H1 (cell line): ENCODE measurements at regions not wholly inside any gene's neighbourhood (a gene's known extent, or its start where the extent isn't known, plus 50 kb on each side); places are given as distances from the start of the nearest gene placed in this dataset.

ENCODE experiments used
- CTCF ChIA-PET: fragments of 300-600 bp; sonication (Branson Sonifier 250); formaldehyde crosslinking; loops from one replicate; lab custom pipeline; 2021; ENCODE audit not compliant: partially characterized antibody; lab: Charles Lee
- POLR2A ChIA-PET: fragments of 300-600 bp; sonication (Branson Sonifier 250); formaldehyde crosslinking; loops from one replicate; lab custom pipeline; 2021; ENCODE audit warnings: inconsistent platforms; ENCODE audit not compliant: partially characterized antibody; lab: Charles Lee
- DNase-seq, 2 experiments: peaks; one replicate each; pipeline versions ENCODE4 v3.0.0 to v3.0.0-alpha.2; 2010 to 2022; ENCODE audit warnings: low spot score in 2 of 2, low read depth in 1 of 2, mixed read lengths in 1 of 2
- FAIRE-seq: peaks from 2 replicates; lab custom pipeline; 2011; peaks lifted over from hg19 to GRCh38; lab: Jason Lieb, UNC
- H2AFZ ChIP-seq: 2 replicates; pipeline ENCODE4 v1.8.1; 2012; ENCODE audit warnings: low read length, inconsistent platforms
- H2AK5ac ChIP-seq: 2 replicates; pipeline ENCODE4 v1.6.1; 2013; ENCODE audit warnings: low read depth, low read length
- H2BK120ac ChIP-seq: replicated peaks from 2 replicates; pipeline ENCODE3; 2013; ENCODE audit warnings: low read depth, low read length, inconsistent platforms
- H2BK12ac ChIP-seq: 2 replicates; pipeline ENCODE4 v1.6.1; 2013; ENCODE audit warnings: low read depth, low read length
- H2BK15ac ChIP-seq: 2 replicates; pipeline ENCODE4 v1.6.1; 2013; ENCODE audit warnings: low read length
- H2BK20ac ChIP-seq: 2 replicates; pipeline ENCODE4 v1.6.1; 2013; ENCODE audit warnings: low read length
- H2BK5ac ChIP-seq: 2 replicates; pipeline ENCODE4 v1.6.1; 2013; ENCODE audit warnings: low read depth, low read length
- H3K14ac ChIP-seq: 2 replicates; pipeline ENCODE4 v1.6.1; 2013; ENCODE audit warnings: inconsistent platforms; ENCODE audit not compliant: insufficient read length
- H3K18ac ChIP-seq: 2 replicates; pipeline ENCODE4 v1.6.1; 2013; ENCODE audit warnings: low read length; ENCODE audit errors: extremely low read depth
- H3K23ac ChIP-seq: 2 replicates; pipeline ENCODE4 v1.6.1; 2013; ENCODE audit warnings: inconsistent platforms; ENCODE audit not compliant: insufficient read length
- H3K23me2 ChIP-seq: 2 replicates; pipeline ENCODE4 v1.6.1; 2013; ENCODE audit warnings: low read depth, low read length
- H3K27ac ChIP-seq: 2 replicates; pipeline ENCODE4 v1.6.1; 2011; ENCODE audit warnings: low read depth, low read length, inconsistent platforms
- H3K27me3 ChIP-seq, 4 experiments: replicated peaks in 1 of 4; 1 replicate in 1 of 4; 2 replicates in 3 of 4; pipeline versions ENCODE4 v1.6.1 to v1.8.1; 2011 to 2013; ENCODE audit warnings: low read length in 3 of 4, mild to moderate bottlenecking in 3 of 4, inconsistent platforms in 2 of 4, mixed read lengths in 2 of 4, moderate library complexity in 1 of 4; ENCODE audit not compliant: control insufficient read depth in 3 of 4, insufficient read depth in 3 of 4; ENCODE audit errors: extremely low read depth in 1 of 4
- H3K36me3 ChIP-seq, 4 experiments: 2 replicates each; pipeline versions ENCODE4 v1.6.1 to v1.8.1; 2011 to 2013; ENCODE audit warnings: mild to moderate bottlenecking in 4 of 4, low read length in 3 of 4, moderate library complexity in 2 of 4, control low read depth in 1 of 4, inconsistent platforms in 1 of 4; ENCODE audit not compliant: insufficient read depth in 4 of 4, control insufficient read depth in 2 of 4
- H3K4ac ChIP-seq: replicated peaks from 2 replicates; pipeline ENCODE3; 2013; ENCODE audit warnings: low read length, low read depth, mixed read lengths, inconsistent platforms; ENCODE audit not compliant: insufficient read length
- H3K4me1 ChIP-seq, 4 experiments: replicated peaks in 1 of 4; 1 replicate in 1 of 4; 2 replicates in 3 of 4; pipeline versions ENCODE4 v1.6.1 to v1.8.1; 2011 to 2013; ENCODE audit warnings: low read length in 3 of 4, inconsistent platforms in 2 of 4, mixed read lengths in 1 of 4; ENCODE audit not compliant: insufficient read depth in 4 of 4, control insufficient read depth in 3 of 4
- H3K4me2 ChIP-seq, 2 experiments: 2 replicates each; pipeline versions ENCODE4 v1.6.1 to v1.8.1; 2011 to 2013; ENCODE audit warnings: low read depth in 2 of 2, low read length in 2 of 2, control low read depth in 1 of 2, inconsistent platforms in 1 of 2, mild to moderate bottlenecking in 1 of 2; ENCODE audit not compliant: insufficient read depth in 1 of 2
- H3K4me3 ChIP-seq, 4 experiments: fragments of 200-600, 300-600 bp in 1 of 4; sonication (generic), shearing (Covaris generic), sonication (Bioruptor Twin) in 1 of 4; 2 replicates each; pipeline versions ENCODE4 v1.5.1 to v1.8.1; 2011 to 2016; ENCODE audit warnings: low read length in 4 of 4, low read depth in 3 of 4, control low read depth in 2 of 4, inconsistent platforms in 2 of 4, mild to moderate bottlenecking in 2 of 4, mixed read lengths in 1 of 4, moderate library complexity in 1 of 4; ENCODE audit not compliant: insufficient read depth in 2 of 4; ENCODE audit errors: extremely low read depth in 1 of 4
- H3K56ac ChIP-seq: replicated peaks from 2 replicates; pipeline ENCODE3; 2013; ENCODE audit warnings: low read depth, mild to moderate bottlenecking, mixed read lengths, low read length, inconsistent platforms; ENCODE audit not compliant: insufficient read length
- H3K79me1 ChIP-seq: 2 replicates; pipeline ENCODE4 v1.6.1; 2013; ENCODE audit warnings: low read depth, low read length, control low read depth
- H3K79me2 ChIP-seq, 2 experiments: 2 replicates each; pipeline versions ENCODE4 v1.6.1 to v1.8.1; 2012 to 2013; ENCODE audit warnings: low read length in 2 of 2, mild to moderate bottlenecking in 2 of 2, inconsistent platforms in 1 of 2; ENCODE audit not compliant: insufficient read depth in 2 of 2, control insufficient read depth in 1 of 2
- H3K9ac ChIP-seq, 4 experiments: replicated peaks in 1 of 4; 1 replicate in 1 of 4; 2 replicates in 3 of 4; pipeline versions ENCODE4 v1.6.1 to v1.8.1; 2011 to 2013; ENCODE audit warnings: low read depth in 3 of 4, low read length in 3 of 4, control low read depth in 2 of 4, mild to moderate bottlenecking in 2 of 4, moderate library complexity in 2 of 4, inconsistent platforms in 1 of 4; ENCODE audit errors: extremely low read depth in 1 of 4
- H3K9me3 ChIP-seq, 2 experiments: 2 replicates each; pipeline versions ENCODE4 v1.6.1 to v1.8.1; 2012 to 2013; ENCODE audit warnings: mild to moderate bottlenecking in 2 of 2, moderate library complexity in 2 of 2, control low read depth in 1 of 2, inconsistent platforms in 1 of 2, low read depth in 1 of 2, low read length in 1 of 2, mixed read lengths in 1 of 2; ENCODE audit not compliant: insufficient read depth in 2 of 2
- H4K20me1 ChIP-seq, 2 experiments: replicated peaks in 1 of 2; 2 replicates each; pipeline versions ENCODE3 to v1.8.1; 2011 to 2013; ENCODE audit warnings: inconsistent platforms in 2 of 2, low read length in 2 of 2, mild to moderate bottlenecking in 1 of 2; ENCODE audit not compliant: insufficient read depth in 2 of 2, control insufficient read depth in 1 of 2
- H4K5ac ChIP-seq: 2 replicates; pipeline ENCODE4 v1.6.1; 2013; ENCODE audit warnings: low read length, low read depth, mixed read lengths, inconsistent platforms; ENCODE audit not compliant: insufficient read length
- H4K8ac ChIP-seq: 2 replicates; pipeline ENCODE4 v1.8.0; 2013; ENCODE audit warnings: mild to moderate bottlenecking, moderate library complexity, low read length, inconsistent platforms; ENCODE audit not compliant: insufficient read depth; ENCODE audit errors: extremely low read depth
- H4K91ac ChIP-seq: replicated peaks from 2 replicates; pipeline ENCODE3; 2013; ENCODE audit warnings: low read length, mixed read lengths, inconsistent platforms; ENCODE audit not compliant: insufficient read length
- BCL11A ChIP-seq, 2 experiments: IDR thresholded peaks; one replicate each; pipeline ENCODE4 v1.6.1; 2011; ENCODE audit warnings: low read depth in 2 of 2, low read length in 2 of 2, mild to moderate bottlenecking in 2 of 2
- EGR1 ChIP-seq: IDR thresholded peaks from 2 replicates; pipeline ENCODE4 v1.6.1; 2011; ENCODE audit warnings: low read depth, low read length, borderline replicate concordance
- SIX5 ChIP-seq: IDR thresholded peaks from 2 replicates; pipeline ENCODE4 v1.6.1; 2011; ENCODE audit warnings: mild to moderate bottlenecking, low read depth, low read length
- SUZ12 ChIP-seq: fragments of 200-600 bp; sonication (generic); IDR thresholded peaks from 2 replicates; pipeline ENCODE4 v1.6.1; 2012; ENCODE audit warnings: mild to moderate bottlenecking, inconsistent platforms, low read length, moderate library complexity, mixed read lengths
- TEAD4 ChIP-seq: IDR thresholded peaks from 2 replicates; pipeline ENCODE4 v1.6.1; 2012; ENCODE audit warnings: low read depth, low read length, inconsistent platforms, mixed read lengths
- WGBS, 2 experiments: shearing (Covaris generic) in 1 of 2; methylation state at CpG; one replicate each; pipeline versions ENCODE4 v1.1.6 to v1.1.7; 2013 to 2015; ENCODE audit warnings: low lambda C conversion rate in 2 of 2, mixed read lengths in 2 of 2, inconsistent platforms in 1 of 2, low coverage in 1 of 2, missing lambda C conversion rate in 1 of 2; ENCODE audit not compliant: insufficient replicate concordance in 2 of 2, insufficient coverage in 1 of 2, insufficient read length in 1 of 2; ENCODE audit errors: extremely low coverage in 1 of 2, missing lambda C conversion rate in 1 of 2; 5-methylcytosine and 5-hydroxymethylcytosine counted together
- TF ChIP-seq, protein P1 (sequence below): IDR thresholded peaks from 2 replicates; pipeline ENCODE4 v1.6.1; 2012; ENCODE audit warnings: low read length, inconsistent platforms

DNA sequence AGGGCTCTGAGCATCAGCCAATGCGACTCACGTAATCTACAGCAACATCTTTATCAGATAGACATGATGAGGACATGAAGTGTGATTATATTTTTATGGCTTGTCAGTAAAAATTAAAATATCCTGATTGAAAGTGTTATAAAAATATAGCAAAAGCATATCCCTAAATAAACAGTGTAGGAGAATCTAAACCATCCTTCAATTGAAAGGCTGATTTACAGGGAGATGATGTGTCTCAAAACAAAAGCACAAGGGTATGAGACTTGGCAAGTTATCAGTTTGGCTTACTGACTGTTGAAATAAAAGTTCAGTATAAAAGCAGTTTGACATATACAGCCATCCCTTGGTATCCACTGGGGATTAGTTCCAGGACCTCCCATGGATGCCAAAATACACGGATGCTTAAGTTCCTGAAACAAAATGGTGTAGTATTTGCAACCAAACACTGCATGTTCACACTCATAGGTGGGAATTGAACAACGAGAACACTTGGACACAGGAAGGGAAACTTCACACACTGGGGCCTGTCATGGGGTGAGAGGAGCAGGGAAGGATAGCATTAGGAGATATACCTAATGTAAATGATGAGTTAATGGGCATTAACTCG, 149.9 kb upstream of the MAP1B start:
- Histone ChIP-seq H2AFZ (no peak overlapping the region), H2BK120ac (no peak overlapping the region), H3K4me2 (no peak overlapping the region), H3K4me1 (peaks cover 0 to 8% (median 2%) of the 10 kb centered on the region in 4 experiments; a peak in 3 of 7 replicates), H2BK5ac (no peak overlapping the region), H4K5ac (no peak overlapping the region), H2BK20ac (no peak overlapping the region), H3K18ac (no peak overlapping the region), H3K9me3 (no peaks in the 10 kb centered on the region), H3K79me1 (no peaks in the 10 kb centered on the region), H3K4ac (no peak overlapping the region), H3K56ac (no peak overlapping the region), H3K36me3 (no peaks in the 10 kb centered on the region), H3K23me2 (no peaks in the 10 kb centered on the region; the same call in 1 of the 2 replicates), H3K27me3 (no peaks in the 10 kb centered on the region), H4K8ac (no peak overlapping the region), H2BK12ac (no peak overlapping the region), H3K23ac (no peak overlapping the region), H2BK15ac (no peak overlapping the region), H3K27ac (no peak overlapping the region), H2AK5ac (no peak overlapping the region), H3K9ac (no peak overlapping the region), H4K91ac (no peak overlapping the region), H3K4me3 (no peak overlapping the region), H4K20me1 (no peaks in the 10 kb centered on the region), H3K79me2 (no peaks in the 10 kb centered on the region), H3K14ac (no peak overlapping the region)
- no peak for DNase-seq
- POLR2A ChIA-PET = interaction anchor here (0.7 kb wide), 1 partner anchor 9 kb away, joined by 3 read pairs; no protein-coding TSS in a partner anchor
- TF ChIP-seq, protein P1, sequence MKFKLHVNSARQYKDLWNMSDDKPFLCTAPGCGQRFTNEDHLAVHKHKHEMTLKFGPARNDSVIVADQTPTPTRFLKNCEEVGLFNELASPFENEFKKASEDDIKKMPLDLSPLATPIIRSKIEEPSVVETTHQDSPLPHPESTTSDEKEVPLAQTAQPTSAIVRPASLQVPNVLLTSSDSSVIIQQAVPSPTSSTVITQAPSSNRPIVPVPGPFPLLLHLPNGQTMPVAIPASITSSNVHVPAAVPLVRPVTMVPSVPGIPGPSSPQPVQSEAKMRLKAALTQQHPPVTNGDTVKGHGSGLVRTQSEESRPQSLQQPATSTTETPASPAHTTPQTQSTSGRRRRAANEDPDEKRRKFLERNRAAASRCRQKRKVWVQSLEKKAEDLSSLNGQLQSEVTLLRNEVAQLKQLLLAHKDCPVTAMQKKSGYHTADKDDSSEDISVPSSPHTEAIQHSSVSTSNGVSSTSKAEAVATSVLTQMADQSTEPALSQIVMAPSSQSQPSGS = no peak
- TF ChIP-seq TEAD4 (no peak), EGR1 (no peak), BCL11A (IDR thresholded peaks at IDR 0.05; ENCODE audit: low read depth in 2 of 2, low read length in 2 of 2) (no peak), SUZ12 (no peak), SIX5 (no peak)
- CTCF ChIA-PET = no interaction called here
- WGBS, 2 experiments = 78% methylated on average over 5 of the region's 5 CpGs; no CpG with 5 or more reads in 1 of the 2 experiments
- FAIRE-seq = no peak
